BLaER1 treated with 17β-estradiol and CSF1 and Interleukin-3, amounts not matched to agents 10 nM and 100 nM (cell line): ENCODE measurements at regions not wholly inside any gene's neighbourhood (a gene's known extent, or its start where the extent isn't known, plus 50 kb on each side); places are given as distances from the start of the nearest gene placed in this dataset.

ENCODE experiments used
- H3K27ac ChIP-seq, 11 experiments: shearing (Covaris generic); formaldehyde crosslinking; 2 replicates each; pipeline ENCODE4 v1.8.1; 2022
- H3K27me3 ChIP-seq, 11 experiments: shearing (Covaris generic); formaldehyde crosslinking; 2 replicates each; pipeline ENCODE4 v1.8.1; 2022
- H3K36me3 ChIP-seq, 11 experiments: shearing (Covaris generic); formaldehyde crosslinking; 2 replicates each; pipeline ENCODE4 v1.8.1; 2022
- H3K4me1 ChIP-seq, 10 experiments: shearing (Covaris generic); formaldehyde crosslinking; 2 replicates each; pipeline ENCODE4 v1.8.1; 2022
- H3K4me2 ChIP-seq, 11 experiments: shearing (Covaris generic); formaldehyde crosslinking; 2 replicates each; pipeline ENCODE4 v1.8.1; 2022
- H3K4me3 ChIP-seq, 10 experiments: shearing (Covaris generic); formaldehyde crosslinking; 2 replicates each; pipeline ENCODE4 v1.8.1; 2022
- H3K9ac ChIP-seq, 11 experiments: shearing (Covaris generic); formaldehyde crosslinking; 2 replicates each; pipeline ENCODE4 v1.8.1; 2022
- H3K9me3 ChIP-seq, 11 experiments: shearing (Covaris generic); formaldehyde crosslinking; replicated peaks in 1 of 11; 2 replicates each; pipeline ENCODE4 v1.8.1; 2022
- H4K20me1 ChIP-seq, 11 experiments: shearing (Covaris generic); formaldehyde crosslinking; 2 replicates each; pipeline ENCODE4 v1.8.1; 2022
- Cebpa-rat ChIP-seq, 11 experiments: shearing (Covaris generic); IDR thresholded peaks; 2 replicates each; pipeline ENCODE4 v1.8.1; 2022

DNA sequence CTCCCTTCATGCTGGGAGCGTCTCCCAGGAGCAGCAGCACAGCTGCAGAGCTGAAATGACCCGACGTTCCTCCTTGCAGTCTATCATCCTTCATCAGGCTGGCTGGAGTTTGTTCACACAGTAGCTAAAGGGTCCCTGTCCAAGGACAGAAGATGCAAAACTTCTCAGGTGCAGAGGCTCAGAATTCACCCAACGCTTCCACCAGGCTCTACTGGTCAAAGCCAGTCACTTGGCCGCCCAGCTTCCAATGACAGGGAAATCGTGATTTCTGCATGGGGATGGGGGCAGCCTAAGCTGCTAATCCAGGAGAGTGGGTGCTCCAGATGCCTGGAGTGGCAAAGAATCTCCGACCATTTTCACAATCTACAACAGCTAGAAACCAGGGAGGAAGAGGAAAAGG, 97.0 kb upstream of the SALL3 start:
- H3K4me3 ChIP-seq, result no peak overlapping the region
- H3K4me2 ChIP-seq, result no peak overlapping the region
- H3K27ac ChIP-seq, result no peak overlapping the region
- H4K20me1 ChIP-seq, result no peaks in the 10 kb centered on the region
- no peak for TF ChIP-seq Cebpa-rat (IDR thresholded peaks at IDR 0.05)
- H3K9ac ChIP-seq, result no peak overlapping the region
- H3K9me3 ChIP-seq, result peaks cover 31 to 46% (median 41%) of the 10 kb centered on the region in 11 experiments
- H3K27me3 ChIP-seq, result no peaks in the 10 kb centered on the region
- peaks cover 0 to 9% (median 0%) of the 10 kb centered on the region in 10 experiments; a peak in 6 of 20 replicates for H3K4me1 ChIP-seq
- no peaks in the 10 kb centered on the region for H3K36me3 ChIP-seq

DNA sequence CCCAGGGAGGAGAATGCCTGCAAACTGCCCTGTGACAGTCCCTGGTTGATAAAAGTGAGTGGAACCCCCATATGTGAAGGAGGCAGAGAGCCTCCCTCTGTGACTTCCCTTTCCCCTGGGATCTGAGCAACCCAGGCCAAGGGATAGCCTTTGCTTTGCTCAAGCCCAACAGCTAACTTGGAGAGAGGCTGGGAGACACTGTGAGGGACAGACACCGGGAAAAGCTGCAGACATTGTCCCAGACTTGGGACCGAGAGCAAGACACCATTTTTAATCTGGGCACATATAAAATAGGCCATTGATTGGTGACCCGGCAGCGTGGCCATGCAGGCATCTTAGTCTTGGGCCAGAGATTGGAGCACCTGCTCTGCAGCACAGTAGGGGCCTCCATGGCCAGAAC, 96.1 kb upstream of the SALL3 start:
- Histone ChIP-seq H3K36me3 (no peaks in the 10 kb centered on the region), H3K4me2 (no peak overlapping the region), H3K27ac (no peak overlapping the region), H4K20me1 (no peaks in the 10 kb centered on the region), H3K9ac (no peak overlapping the region), H3K9me3 (peaks cover 40 to 55% (median 50%) of the 10 kb centered on the region in 11 experiments), H3K27me3 (no peaks in the 10 kb centered on the region), H3K4me3 (no peak overlapping the region), H3K4me1 (peaks cover 0 to under 1% (median 0%) of the 10 kb centered on the region in 10 experiments; a peak in 1 of 20 replicates)
- TF ChIP-seq Cebpa-rat (IDR thresholded peaks at IDR 0.05), result no peak

DNA sequence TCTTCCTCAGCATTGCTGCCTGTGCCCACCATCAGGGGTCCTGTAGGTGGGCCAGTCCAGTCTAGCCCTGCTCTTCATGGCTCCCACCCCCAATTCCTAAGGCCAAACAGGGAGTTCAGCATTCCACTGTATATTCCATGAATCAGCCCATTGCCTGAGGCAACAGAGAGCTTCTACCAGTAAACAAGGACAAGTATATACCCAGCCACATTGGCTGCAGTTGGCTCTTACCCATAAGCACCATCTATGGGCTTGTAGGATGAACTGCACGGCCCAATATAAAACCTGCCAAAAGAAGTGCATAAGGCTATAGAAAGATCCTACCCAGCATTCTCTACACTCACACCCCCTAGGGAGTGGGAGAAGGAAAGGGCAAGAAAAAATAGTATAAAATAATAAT, 95.1 kb upstream of the SALL3 start:
- Histone ChIP-seq H3K9me3 (peaks cover 50 to 65% (median 60%) of the 10 kb centered on the region in 11 experiments), H3K27ac (no peak overlapping the region), H4K20me1 (no peaks in the 10 kb centered on the region), H3K9ac (no peak overlapping the region), H3K36me3 (no peaks in the 10 kb centered on the region), H3K4me3 (no peak overlapping the region), H3K4me1 (no peaks in the 10 kb centered on the region), H3K27me3 (no peaks in the 10 kb centered on the region), H3K4me2 (no peak overlapping the region)
- no peak for TF ChIP-seq Cebpa-rat (IDR thresholded peaks at IDR 0.05)

DNA sequence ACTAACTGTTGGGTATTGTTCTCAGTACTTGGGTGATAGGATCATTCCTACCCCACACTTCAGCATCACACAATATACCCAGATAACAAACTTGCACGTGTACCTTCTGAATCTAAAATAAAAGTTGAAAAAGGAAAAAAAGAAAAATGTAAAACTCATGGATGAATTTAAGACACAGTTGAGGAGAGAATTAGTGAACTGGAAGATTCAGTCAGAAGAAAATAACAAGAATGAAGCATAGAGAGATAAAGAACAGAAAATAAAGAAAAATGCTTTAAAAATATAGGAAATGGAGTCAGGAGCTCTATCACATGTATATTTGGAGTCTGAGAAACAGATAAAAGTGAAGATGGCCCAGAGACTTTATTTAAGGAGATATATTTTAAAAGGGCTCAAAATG, 90.4 kb upstream of the SALL3 start:
- Histone ChIP-seq H3K4me2 (no peak overlapping the region), H4K20me1 (no peaks in the 10 kb centered on the region), H3K27ac (no peak overlapping the region), H3K4me1 (no peaks in the 10 kb centered on the region), H3K4me3 (no peak overlapping the region), H3K9ac (no peak overlapping the region), H3K27me3 (no peaks in the 10 kb centered on the region), H3K9me3 (peaks cover 57 to 78% (median 63%) of the 10 kb centered on the region in 11 experiments), H3K36me3 (no peaks in the 10 kb centered on the region)
- no peak for TF ChIP-seq Cebpa-rat (IDR thresholded peaks at IDR 0.05)

DNA sequence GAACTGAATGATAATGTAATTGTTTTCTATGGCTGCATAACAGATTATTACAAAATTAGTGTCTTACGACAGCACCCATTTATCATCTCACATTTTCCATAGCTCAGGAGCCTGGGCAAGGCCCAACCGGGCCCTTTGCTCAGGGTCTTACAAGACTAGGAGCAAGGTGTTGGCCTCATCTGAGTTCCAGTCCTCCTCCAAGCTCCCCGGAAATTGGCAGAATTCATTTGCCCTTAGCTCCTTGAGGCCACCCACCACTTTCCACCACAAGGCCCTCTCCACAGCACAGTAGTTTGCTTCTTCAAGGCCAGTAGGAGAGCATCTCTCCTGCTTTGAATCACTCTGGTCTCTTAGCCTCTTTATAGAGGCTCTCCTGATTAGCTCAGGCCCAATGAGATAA, 89.2 kb upstream of the SALL3 start:
- H3K27me3 ChIP-seq, result no peaks in the 10 kb centered on the region
- H3K9ac ChIP-seq, result no peak overlapping the region
- peaks cover 46 to 67% (median 52%) of the 10 kb centered on the region in 11 experiments for H3K9me3 ChIP-seq
- no peak overlapping the region for H3K4me3 ChIP-seq
- no peak for TF ChIP-seq Cebpa-rat (IDR thresholded peaks at IDR 0.05)
- no peaks in the 10 kb centered on the region for H3K36me3 ChIP-seq
- no peak overlapping the region for H3K4me2 ChIP-seq
- H3K27ac ChIP-seq, result no peak overlapping the region
- no peaks in the 10 kb centered on the region for H4K20me1 ChIP-seq
- H3K4me1 ChIP-seq, result no peaks in the 10 kb centered on the region

DNA sequence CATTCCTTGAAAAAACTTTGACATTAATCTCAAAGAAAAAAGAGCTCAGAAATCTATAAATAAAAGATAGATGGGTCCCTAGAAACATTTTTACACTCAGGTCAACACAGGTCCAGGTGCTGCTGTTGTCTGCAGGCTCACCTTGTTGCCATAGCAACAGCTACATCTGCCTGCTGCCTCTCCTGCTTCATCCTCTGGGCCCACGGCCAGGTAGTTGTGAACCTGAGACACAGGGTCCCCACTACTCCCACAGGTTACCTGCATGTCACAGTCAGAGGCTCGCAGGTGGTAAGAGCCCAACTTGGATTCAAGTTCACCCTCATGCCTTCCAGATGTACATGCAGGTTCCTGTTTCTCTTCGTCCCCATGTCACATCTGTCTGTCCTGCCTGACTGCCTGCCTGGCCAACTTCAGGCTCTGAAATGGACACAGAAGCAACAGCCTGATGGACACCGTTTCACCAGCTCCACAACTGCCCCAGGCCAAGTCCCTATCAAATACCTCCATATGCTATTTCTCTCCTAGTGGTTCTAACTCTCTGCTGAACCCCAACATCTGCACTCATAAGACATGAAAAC, 88.3 kb upstream of the SALL3 start:
- Histone ChIP-seq H4K20me1 (no peaks in the 10 kb centered on the region), H3K27me3 (no peaks in the 10 kb centered on the region), H3K4me2 (no peak overlapping the region), H3K4me1 (no peaks in the 10 kb centered on the region), H3K4me3 (no peak overlapping the region), H3K27ac (no peak overlapping the region), H3K9ac (no peak overlapping the region), H3K36me3 (no peaks in the 10 kb centered on the region), H3K9me3 (peaks cover 41 to 64% (median 44%) of the 10 kb centered on the region in 11 experiments)
- TF ChIP-seq Cebpa-rat (IDR thresholded peaks at IDR 0.05), result no peak

DNA sequence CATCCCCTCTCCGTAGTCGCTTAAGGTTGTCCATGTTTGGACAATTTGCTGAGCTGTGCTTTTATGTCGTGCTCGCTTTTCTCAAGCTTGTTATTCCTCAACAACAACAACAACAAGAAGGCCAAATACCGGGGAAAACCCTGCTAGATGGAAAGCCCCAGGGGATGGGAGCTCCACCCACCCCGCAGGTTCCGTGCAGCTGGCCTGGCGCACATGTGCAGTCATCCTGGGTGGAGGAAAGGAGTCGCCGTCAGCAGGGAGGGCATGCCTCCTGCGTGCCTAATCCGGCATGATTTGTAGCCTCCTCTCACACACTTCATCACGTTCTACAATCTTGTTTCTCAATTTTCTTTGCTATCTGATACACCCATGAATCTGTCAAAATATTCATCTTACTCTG, 87.4 kb upstream of the SALL3 start:
- Histone ChIP-seq H4K20me1 (no peaks in the 10 kb centered on the region), H3K27ac (no peak overlapping the region), H3K4me1 (no peaks in the 10 kb centered on the region), H3K4me2 (no peak overlapping the region), H3K4me3 (no peak overlapping the region), H3K9me3 (peaks cover 33 to 66% (median 40%) of the 10 kb centered on the region in 11 experiments), H3K9ac (no peak overlapping the region), H3K36me3 (no peaks in the 10 kb centered on the region), H3K27me3 (no peaks in the 10 kb centered on the region)
- no peak for TF ChIP-seq Cebpa-rat (IDR thresholded peaks at IDR 0.05)

DNA sequence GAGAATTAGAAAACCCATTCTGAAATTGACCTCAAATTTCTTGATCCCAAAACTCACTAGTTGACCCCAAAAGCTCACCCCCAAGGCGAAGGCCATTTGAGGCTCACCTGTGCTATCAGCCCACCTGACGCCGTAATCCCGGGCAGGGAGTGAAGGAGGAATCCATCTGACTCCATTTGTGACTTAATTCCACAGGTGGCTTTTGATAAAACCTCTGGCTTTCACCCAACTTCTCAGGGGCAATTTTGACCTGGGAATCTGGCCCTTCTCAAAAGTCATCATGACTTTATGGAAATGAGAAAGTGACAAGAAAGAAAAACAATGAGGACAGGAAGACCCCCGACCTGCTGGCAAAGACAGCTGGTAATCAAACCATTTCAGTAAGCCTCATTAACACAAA, 86.9 kb upstream of the SALL3 start:
- Histone ChIP-seq H3K9ac (no peak overlapping the region), H3K36me3 (no peaks in the 10 kb centered on the region), H3K4me1 (no peaks in the 10 kb centered on the region), H3K27ac (no peak overlapping the region), H3K9me3 (peaks cover 30 to 66% (median 35%) of the 10 kb centered on the region in 11 experiments), H3K27me3 (no peaks in the 10 kb centered on the region), H3K4me3 (no peak overlapping the region), H3K4me2 (no peak overlapping the region), H4K20me1 (no peaks in the 10 kb centered on the region)
- TF ChIP-seq Cebpa-rat (IDR thresholded peaks at IDR 0.05), result no peak

DNA sequence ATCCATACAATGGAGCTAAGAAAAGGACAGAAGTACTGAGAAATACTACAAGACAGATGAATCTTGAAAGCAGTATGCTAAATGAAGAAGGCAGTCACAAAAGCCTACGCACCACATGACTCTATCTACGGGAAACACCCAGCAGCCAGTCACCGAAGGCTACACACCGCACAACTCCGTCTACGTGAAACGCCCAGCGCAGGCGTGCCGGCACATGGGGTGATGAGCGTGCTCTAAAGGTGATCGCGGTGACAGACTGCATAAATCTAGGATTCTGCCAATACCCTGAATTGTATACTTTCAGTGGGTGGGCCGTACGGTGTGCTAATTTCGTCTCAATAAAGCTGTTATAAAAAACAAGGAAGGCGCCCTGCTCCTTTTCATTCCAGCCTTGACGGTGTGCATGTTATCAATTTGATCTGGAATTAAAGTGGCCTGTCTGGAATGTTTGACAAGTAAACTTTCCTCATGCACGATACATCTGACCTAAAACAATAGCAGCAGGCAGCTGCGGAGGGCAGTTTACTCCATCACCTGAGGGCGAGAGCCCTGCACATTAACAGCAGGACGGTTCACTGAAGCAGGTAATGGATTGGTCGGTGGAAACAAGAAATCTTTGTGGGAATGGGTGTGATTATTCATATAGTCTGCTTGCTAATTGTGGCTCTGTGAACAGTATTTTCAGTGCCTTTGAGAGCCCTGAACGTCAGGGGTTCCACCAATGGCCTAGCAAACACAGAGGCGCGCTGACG, 86.2 kb upstream of the SALL3 start:
- Histone ChIP-seq H4K20me1 (no peaks in the 10 kb centered on the region), H3K9ac (no peak overlapping the region), H3K4me3 (no peak overlapping the region), H3K9me3 (peaks cover 23 to 66% (median 31%) of the 10 kb centered on the region in 11 experiments), H3K4me2 (no peak overlapping the region), H3K27ac (no peak overlapping the region), H3K4me1 (no peaks in the 10 kb centered on the region), H3K27me3 (no peaks in the 10 kb centered on the region), H3K36me3 (no peaks in the 10 kb centered on the region)
- TF ChIP-seq Cebpa-rat (IDR thresholded peaks at IDR 0.05), result no peak

DNA sequence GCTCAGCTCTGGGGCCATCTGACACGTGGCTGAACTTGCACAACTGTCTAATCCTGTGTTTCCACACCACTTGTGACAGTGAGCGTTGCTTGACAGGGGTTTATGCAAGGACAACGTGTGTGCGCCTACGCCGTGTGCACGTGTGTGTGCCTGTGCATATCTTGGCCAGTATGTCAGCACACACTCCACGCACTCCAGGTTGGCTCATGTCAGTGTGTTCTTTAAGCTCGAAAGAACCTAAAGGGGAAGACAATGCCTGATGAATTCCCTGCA, 85.6 kb upstream of the SALL3 start:
- Histone ChIP-seq H4K20me1 (no peaks in the 10 kb centered on the region), H3K4me1 (no peaks in the 10 kb centered on the region), H3K36me3 (no peaks in the 10 kb centered on the region), H3K4me3 (no peak overlapping the region), H3K9ac (no peak overlapping the region), H3K4me2 (no peak overlapping the region), H3K27me3 (no peaks in the 10 kb centered on the region), H3K9me3 (peaks cover 21 to 66% (median 31%) of the 10 kb centered on the region in 11 experiments), H3K27ac (no peak overlapping the region)
- TF ChIP-seq Cebpa-rat (IDR thresholded peaks at IDR 0.05), result no peak
